ENCODE measurements at regions not wholly inside any gene's neighbourhood (a gene's known extent, or its start where the extent isn't known, plus 50 kb on each side); places are given as distances from the start of the nearest gene placed in this dataset.

- no peak for DNase-seq
These were observed 370.1 kb downstream of the FOXA2 start for GRCh38 chr20:22214296-22214695.

GRCh38 chr20:22213271-22213670 is 371.1 kb downstream of the FOXA2 start:
- no peak for DNase-seq

DNA sequence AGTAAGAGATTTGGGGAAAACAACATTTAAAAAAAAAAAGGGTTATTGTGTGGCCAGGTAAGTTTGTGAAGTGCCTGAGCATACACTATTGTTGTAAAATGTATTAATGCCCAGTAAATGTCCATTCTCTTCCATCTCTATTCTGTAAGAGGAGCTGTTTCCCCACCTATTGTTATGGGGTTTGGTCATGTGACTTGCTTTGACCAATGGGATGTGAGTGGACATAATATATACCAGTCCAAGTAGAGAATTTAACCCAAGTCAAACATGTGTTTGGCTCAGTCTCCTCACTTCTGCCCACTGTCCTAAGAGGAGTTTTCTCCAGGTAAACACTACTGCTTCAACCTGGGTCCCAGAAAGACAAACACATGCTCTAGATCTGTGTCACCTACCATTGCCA is 377.1 kb downstream of the FOXA2 start:
- DNase-seq, result no peak

DNA sequence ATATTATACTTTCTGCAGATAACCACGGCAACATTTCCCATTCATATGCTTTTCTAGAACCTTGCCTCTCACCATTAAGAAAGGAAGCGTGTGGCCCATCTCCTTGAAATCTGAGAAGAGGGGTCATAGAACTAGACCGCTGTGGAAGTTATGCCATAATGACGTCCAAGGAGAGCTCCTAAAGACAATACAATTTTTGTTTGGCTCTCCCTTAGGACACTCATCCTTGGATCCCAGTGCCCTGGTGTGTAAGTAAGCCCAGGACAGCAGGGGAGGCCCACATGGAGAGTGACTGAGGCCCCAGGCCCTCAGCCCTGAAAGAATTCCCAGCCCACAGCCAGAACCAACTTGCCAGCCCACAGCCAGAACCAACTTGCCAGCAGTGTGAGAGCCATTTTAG is 379.6 kb downstream of the FOXA2 start:
- no peak for DNase-seq

- no peak for DNase-seq
These were observed 402.2 kb downstream of the FOXA2 start for GRCh38 chr20:22182148-22182547.

GRCh38 chr20:22180244-22180643 is 404.1 kb downstream of the FOXA2 start:
- no peak for DNase-seq

- DNase-seq, result no peak
These were observed 424.2 kb downstream of the FOXA2 start for GRCh38 chr20:22160101-22160652.

DNA sequence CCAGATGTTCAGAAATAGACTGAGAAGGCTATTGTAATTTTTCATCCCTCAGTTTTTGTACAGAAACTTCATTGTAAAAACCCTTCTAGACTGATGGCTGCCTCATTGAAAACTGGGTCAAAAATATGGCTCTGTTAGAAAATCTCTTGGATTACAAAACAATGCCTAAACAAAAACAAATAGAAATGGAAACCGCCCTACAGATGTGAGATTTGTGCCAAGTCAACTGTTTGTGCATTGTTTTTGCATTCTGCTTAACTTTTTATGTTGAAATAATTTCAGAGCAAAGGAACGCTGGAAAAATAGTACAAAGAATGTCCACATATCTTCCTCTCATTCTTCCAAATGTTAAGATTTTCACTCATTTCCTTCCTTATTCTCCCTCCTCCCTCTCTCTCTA is 425.1 kb downstream of the FOXA2 start:
- no peak for DNase-seq

DNA sequence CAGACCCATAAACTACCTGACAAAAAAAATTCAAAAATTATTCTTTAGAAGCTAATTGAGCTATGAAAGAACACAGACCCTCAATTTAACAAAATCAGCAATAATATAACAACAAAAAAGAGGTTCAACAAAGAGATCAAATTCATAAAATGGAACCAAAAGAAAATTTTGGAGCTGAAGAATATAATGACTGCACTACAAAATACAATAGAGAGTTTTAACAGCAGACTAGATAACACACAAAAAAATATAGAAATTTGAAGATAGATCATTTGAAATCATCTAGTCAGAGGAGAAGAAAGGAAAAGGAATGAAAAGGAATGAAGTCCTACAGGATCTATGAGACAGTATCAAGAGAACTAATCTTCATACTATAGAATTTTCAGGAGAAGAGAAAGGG is 422.1 kb downstream of the PAX1 start:
- no peak for DNase-seq

DNA sequence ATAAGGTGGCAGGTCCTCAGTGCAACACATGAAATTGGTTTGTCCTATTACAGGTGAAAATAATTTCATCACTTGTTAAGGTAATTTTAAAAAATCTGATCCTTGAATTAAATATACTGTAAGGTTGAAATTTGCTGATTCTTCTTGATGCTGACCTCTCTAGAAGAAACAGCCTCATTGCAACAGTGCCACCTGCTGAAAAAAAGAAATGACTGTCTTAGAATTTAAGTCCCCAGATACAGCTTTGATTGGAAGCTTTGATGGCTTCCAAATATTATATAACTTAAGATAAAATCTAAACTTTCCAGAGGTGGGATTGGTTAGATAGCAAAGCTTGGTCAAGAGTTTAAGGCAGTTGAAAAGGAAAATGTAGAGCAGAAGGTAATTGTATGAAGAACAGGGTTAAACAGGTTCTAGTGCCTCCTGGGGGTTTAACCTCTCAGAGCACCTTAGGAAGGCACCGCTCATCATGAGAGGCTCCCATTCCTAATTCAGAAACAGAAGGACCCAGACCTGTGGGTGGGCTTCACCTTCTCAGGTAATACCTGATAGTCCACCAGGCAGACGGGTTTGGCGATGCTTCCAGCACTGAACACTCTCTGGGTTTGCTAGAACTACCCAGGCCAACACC is 401.0 kb downstream of the PAX1 start:
- no peak for DNase-seq

DNA sequence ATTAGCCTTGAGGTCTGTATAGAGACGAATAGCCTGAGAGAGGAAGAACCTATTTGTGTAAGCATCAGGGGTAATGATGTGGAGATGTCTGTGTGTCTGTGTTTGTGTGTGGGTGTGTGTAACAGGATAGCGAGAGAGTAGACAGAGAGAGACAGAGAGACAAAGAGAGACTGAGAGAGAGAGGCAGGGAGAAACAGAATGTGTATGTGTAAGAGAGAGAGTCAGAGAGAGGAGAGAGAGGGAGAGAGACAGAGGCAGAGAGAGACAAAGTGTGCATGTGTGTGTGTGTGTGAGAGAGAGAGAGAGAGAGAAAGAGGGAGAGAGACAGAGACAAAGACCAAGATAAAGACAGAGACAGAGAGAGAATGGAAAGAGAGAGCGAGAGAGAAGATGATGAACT is 396.1 kb downstream of the PAX1 start:
- DNase-seq, result no peak

GRCh38 chr20:22100686-22101085 is 395.2 kb downstream of the PAX1 start:
- DNase-seq, result no peak

DNA sequence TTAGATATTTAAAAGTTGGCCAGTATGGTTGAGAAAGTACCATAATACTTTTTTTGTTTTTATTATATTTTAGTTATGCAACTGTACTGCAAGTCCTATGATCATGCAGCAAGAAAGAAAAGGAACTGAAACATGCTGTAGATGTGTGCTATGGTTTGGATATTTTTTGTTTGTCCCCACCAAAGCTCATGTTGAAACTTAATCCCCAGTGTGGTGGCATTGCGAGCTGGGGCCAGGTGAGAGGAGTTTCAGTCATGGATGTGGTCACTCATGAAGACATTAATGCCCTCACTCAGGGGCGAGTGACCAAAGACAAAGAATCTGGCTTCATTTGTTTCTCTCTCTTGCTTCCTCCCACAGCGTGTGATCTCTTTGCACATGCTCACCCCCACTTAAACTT is 393.9 kb downstream of the PAX1 start:
- DNase-seq, result no peak

DNA sequence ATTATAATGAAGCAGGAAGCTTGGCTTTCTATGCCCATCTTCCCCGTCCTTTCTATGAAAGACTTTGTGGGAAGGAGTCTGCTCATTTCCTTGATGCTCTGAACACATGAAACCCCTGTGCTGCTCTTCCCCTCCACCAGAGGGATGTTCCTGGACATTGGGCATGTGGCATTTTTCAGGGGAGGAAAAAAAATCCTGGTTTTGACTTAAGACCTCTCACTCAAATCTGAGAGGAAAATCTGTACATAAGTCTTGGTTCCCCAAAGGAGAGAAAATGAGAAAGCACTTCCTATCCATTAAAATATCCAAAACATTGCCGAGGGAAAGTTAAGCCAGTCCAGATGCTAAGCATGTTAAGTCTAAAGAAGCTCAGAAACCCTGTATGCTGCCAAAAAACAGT is 393.0 kb downstream of the PAX1 start:
- no peak for DNase-seq

GRCh38 chr20:22093122-22093521 is 387.7 kb downstream of the PAX1 start:
- no peak for DNase-seq

DNA sequence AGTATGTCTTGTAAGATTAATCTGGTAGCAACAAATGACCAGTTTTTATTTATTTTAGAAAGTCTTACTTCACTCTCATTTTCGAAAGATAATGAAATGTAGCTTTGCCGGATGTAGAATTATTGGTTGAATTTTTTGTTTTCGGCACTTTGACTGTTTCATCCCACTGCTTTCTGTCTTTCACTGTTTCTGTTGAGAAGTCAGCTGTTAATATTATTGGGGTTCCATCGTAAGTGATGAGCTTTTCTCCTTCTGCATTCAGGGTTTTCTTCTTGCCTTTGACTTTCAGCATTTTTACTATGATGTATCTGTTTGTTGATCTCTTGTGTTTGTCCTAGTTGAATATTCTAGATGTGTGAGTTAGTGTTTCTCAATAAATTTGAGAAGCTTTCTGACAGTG is 383.4 kb downstream of the PAX1 start:
- no peak for DNase-seq

- no peak for DNase-seq
These were observed 375.5 kb downstream of the PAX1 start for GRCh38 chr20:22080985-22081384.

DNA sequence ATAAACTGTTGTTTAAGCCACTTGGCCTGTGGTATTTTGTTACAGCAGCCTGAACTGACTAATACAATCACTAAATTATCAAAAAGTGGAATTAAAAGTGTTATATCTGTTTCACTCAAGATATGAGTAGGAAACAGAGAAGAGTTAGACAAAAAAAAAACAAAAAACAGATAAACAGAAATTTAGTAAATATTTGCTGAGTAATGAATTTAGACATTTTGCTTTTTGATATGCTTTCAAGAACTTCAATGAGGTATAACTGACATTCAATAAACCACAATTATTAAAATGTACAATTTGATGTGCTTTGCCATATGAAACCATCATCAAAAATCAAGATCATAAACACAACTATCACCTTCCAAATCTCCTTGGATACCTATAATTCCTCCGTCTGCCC is 369.2 kb downstream of the PAX1 start:
- no peak for DNase-seq

GRCh38 chr20:22071841-22072240 is 366.4 kb downstream of the PAX1 start:
- no peak for DNase-seq

- DNase-seq, result no peak
These were observed 365.2 kb downstream of the PAX1 start for GRCh38 chr20:22070610-22071058.

GRCh38 chr20:22063753-22064152 is 358.3 kb downstream of the PAX1 start:
- DNase-seq, result no peak

GRCh38 chr20:22062874-22063273 is 357.4 kb downstream of the PAX1 start:
- no peak for DNase-seq

GRCh38 chr20:22060610-22061009 is 355.1 kb downstream of the PAX1 start:
- DNase-seq, result no peak

- no peak for DNase-seq
These were observed 353.3 kb downstream of the PAX1 start for GRCh38 chr20:22058746-22059145.

DNA sequence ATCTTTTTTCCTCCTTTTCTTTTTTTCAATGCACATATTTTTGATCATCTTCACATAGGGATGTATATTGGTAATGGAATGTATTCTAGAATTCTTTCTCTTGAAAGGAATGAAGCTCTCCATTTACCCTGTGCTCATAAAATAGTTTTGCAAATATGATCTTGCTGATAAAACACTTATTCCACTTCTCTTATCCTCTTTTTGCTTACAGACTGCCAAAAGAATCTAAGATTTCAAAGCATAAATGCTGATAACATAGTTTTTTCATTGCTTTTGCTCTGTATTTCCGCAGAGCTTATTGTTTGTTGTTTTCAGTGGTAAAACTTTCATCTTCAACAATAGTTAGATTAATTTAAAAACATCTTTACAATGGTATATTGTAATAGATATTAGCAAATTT is 350.5 kb downstream of the PAX1 start:
- no peak for DNase-seq
